ACC112 (cell line): ENCODE measurements at regions not wholly inside any gene's neighbourhood (a gene's known extent, or its start where the extent isn't known, plus 50 kb on each side); places are given as distances from the start of the nearest gene placed in this dataset.
"Not testable (repeated sequence)": the region's sequence is repeated elsewhere in the genome, so short reads cannot be mapped to it uniquely, and the experiment has no call there.

Source experiments
- H2AFZ ChIP-seq: fragments of 200-600 bp; sonication (generic); one replicate; pipeline ENCODE4 v1.6.0; 2017; ENCODE audit warnings: antibody characterized with exemption, low read length; ENCODE audit not compliant: unreplicated experiment
- H3K27ac ChIP-seq: fragments of 200-600 bp; sonication (generic); 2 replicates; pipeline ENCODE4 v1.5.1; 2014; ENCODE audit warnings: low read depth, mild to moderate bottlenecking, antibody characterized with exemption, low read length, moderate library complexity
- H3K27me3 ChIP-seq: fragments of 200-600 bp; sonication (generic); 2 replicates; pipeline ENCODE4 v1.6.1; 2014; ENCODE audit warnings: mild to moderate bottlenecking, antibody characterized with exemption, low read length, moderate library complexity, mixed read lengths; ENCODE audit not compliant: insufficient read depth
- H3K36me3 ChIP-seq: fragments of 200-600 bp; sonication (generic); 2 replicates; pipeline ENCODE4 v1.6.1; 2016; ENCODE audit warnings: mild to moderate bottlenecking, antibody characterized with exemption, low read length, moderate library complexity, mixed read lengths; ENCODE audit not compliant: insufficient read depth
- H3K4me1 ChIP-seq: fragments of 200-600 bp; sonication (generic); one replicate; pipeline ENCODE4 v1.6.1; 2016; ENCODE audit warnings: low read length, mixed read lengths; ENCODE audit not compliant: insufficient read depth, unreplicated experiment, control insufficient read depth
- H3K4me3 ChIP-seq: fragments of 200-600 bp; sonication (generic); 2 replicates; pipeline ENCODE4 v1.5.1; 2014; ENCODE audit warnings: mild to moderate bottlenecking, low read depth, low read length
- H3K79me2 ChIP-seq: fragments of 200-600 bp; sonication (generic); one replicate; pipeline ENCODE4 v1.6.0; 2016; ENCODE audit warnings: low read length; ENCODE audit not compliant: control insufficient read depth, unreplicated experiment, insufficient read depth

- H3K79me2 ChIP-seq = no peaks in the 10 kb centered on the region
- no peaks in the 10 kb centered on the region for H3K4me1 ChIP-seq
- no peak overlapping the region for H3K4me3 ChIP-seq
- H3K36me3 ChIP-seq = no peaks in the 10 kb centered on the region
- H3K27me3 ChIP-seq = no peaks in the 10 kb centered on the region
- H2AFZ ChIP-seq = no peak overlapping the region
- H3K27ac ChIP-seq = no peak overlapping the region
These were observed 74.8 kb upstream of the FSIP2 start for GRCh38 chr2:185663811-185664210.

GRCh38 chr2:185664384-185664783, 74.2 kb upstream of the FSIP2 start:
- no peak overlapping the region for H3K27ac ChIP-seq
- H3K79me2 ChIP-seq = no peaks in the 10 kb centered on the region
- H3K4me1 ChIP-seq = no peaks in the 10 kb centered on the region
- H3K36me3 ChIP-seq = no peaks in the 10 kb centered on the region
- no peak overlapping the region for H3K4me3 ChIP-seq
- H2AFZ ChIP-seq = no peak overlapping the region
- H3K27me3 ChIP-seq = no peaks in the 10 kb centered on the region

- H3K79me2 ChIP-seq = no peaks in the 10 kb centered on the region
- no peak overlapping the region for H2AFZ ChIP-seq
- no peaks in the 10 kb centered on the region for H3K27me3 ChIP-seq
- no peak overlapping the region for H3K4me3 ChIP-seq
- H3K27ac ChIP-seq = no peak overlapping the region
- H3K36me3 ChIP-seq = no peaks in the 10 kb centered on the region
- H3K4me1 ChIP-seq = no peaks in the 10 kb centered on the region
These were observed 73.3 kb upstream of the FSIP2 start for GRCh38 chr2:185665251-185665814.

- Histone ChIP-seq H2AFZ (no peak overlapping the region), H3K4me3 (no peak overlapping the region), H3K36me3 (no peaks in the 10 kb centered on the region), H3K27me3 (no peaks in the 10 kb centered on the region), H3K79me2 (no peaks in the 10 kb centered on the region), H3K27ac (no peak overlapping the region), H3K4me1 (no peaks in the 10 kb centered on the region)
These were observed 71.2 kb upstream of the FSIP2 start for GRCh38 chr2:185667452-185667851.

GRCh38 chr2:185668710-185669109, 69.9 kb upstream of the FSIP2 start:
- H2AFZ ChIP-seq = peak overlapping the region; percentile 26
- H3K27me3 ChIP-seq = no peaks in the 10 kb centered on the region
- no peak overlapping the region for H3K4me3 ChIP-seq
- H3K79me2 ChIP-seq = no peaks in the 10 kb centered on the region
- H3K27ac ChIP-seq = no peak overlapping the region
- no peaks in the 10 kb centered on the region for H3K4me1 ChIP-seq
- H3K36me3 ChIP-seq = no peaks in the 10 kb centered on the region

DNA sequence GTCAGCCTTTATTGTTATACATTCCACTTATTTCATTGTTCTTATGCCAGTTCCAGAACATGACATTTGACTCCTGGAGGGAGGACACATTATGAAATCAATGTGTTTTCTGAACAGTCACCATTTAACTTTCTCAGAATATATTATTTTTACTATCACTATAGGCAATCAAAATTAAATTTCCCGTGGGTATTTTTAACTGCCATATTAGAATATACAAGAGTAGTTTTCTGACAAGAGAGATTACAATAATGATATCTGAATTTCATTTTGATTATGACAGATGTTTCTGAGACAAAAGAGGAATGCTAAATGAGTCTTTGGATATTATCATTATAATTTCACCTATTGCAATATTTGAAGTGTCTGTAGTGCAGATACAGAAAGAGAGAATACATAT, 64.4 kb upstream of the FSIP2 start:
- H3K36me3 ChIP-seq = no peaks in the 10 kb centered on the region
- no peak overlapping the region for H2AFZ ChIP-seq
- H3K4me1 ChIP-seq = no peaks in the 10 kb centered on the region
- H3K4me3 ChIP-seq = no peak overlapping the region
- H3K27ac ChIP-seq = no peak overlapping the region
- no peaks in the 10 kb centered on the region for H3K27me3 ChIP-seq
- no peaks in the 10 kb centered on the region for H3K79me2 ChIP-seq

DNA sequence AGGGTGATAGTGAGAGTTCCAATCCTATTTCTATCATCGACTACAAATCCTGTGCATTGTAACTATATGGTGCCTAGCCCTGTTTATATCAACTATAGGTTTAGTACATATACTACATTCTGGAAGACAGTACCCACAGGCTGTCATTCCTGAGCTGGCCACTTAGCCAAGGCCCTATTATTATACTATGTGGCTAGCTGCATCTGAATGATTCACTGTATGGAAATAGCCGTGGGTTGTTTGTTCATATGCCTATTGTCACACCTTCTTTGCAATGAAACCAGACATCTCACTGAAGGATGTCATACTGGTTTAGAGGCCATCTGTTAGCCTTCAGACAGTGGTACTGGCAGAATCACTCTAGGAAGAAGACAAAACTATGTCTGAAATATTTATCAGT, 62.3 kb upstream of the FSIP2 start:
- H3K27me3 ChIP-seq = no peaks in the 10 kb centered on the region
- H3K36me3 ChIP-seq = no peaks in the 10 kb centered on the region
- H3K27ac ChIP-seq = no peak overlapping the region
- H3K4me3 ChIP-seq = no peak overlapping the region
- H2AFZ ChIP-seq = no peak overlapping the region
- H3K79me2 ChIP-seq = no peaks in the 10 kb centered on the region
- H3K4me1 ChIP-seq = no peaks in the 10 kb centered on the region

GRCh38 chr2:185687001-185687400, 51.6 kb upstream of the FSIP2 start:
- H3K79me2 ChIP-seq, H3K36me3 ChIP-seq, H3K4me1 ChIP-seq, H2AFZ ChIP-seq, H3K27ac ChIP-seq, H3K4me3 ChIP-seq, H3K27me3 ChIP-seq: not testable (repeated sequence)

- no peaks in the 10 kb centered on the region for H3K79me2 ChIP-seq
- H2AFZ ChIP-seq = no peak overlapping the region
- H3K4me1 ChIP-seq = peaks cover 3% of the 10 kb centered on the region
- H3K36me3 ChIP-seq = no peaks in the 10 kb centered on the region
- H3K27me3 ChIP-seq = no peaks in the 10 kb centered on the region
- H3K27ac ChIP-seq = no peak overlapping the region
- no peak overlapping the region for H3K4me3 ChIP-seq
These were observed 50.6 kb upstream of the FSIP2 start for GRCh38 chr2:185687967-185688366.
